B cell (primary cell): ENCODE measurements at regions not wholly inside any gene's neighbourhood (a gene's known extent, or its start where the extent isn't known, plus 50 kb on each side); places are given as distances from the start of the nearest gene placed in this dataset.

Experiments
- ATAC-seq: fragments of 200-7000 bp; cut with Tn5 transposase; one replicate; pipeline ENCODE4 v1.10.0; 2021; ENCODE audit warnings: low read depth, mild to moderate bottlenecking, moderate number of reproducible peaks, moderate library complexity
- CTCF ChIA-PET: fragments of 350-600 bp; sonication (Branson Sonifier 250); formaldehyde crosslinking; loops from one replicate; lab custom pipeline; 2021; ENCODE audit warnings: antibody characterized with exemption, inconsistent platforms; lab: Charles Lee
- POLR2A ChIA-PET: fragments of 350-600 bp; sonication (Branson Sonifier 250); formaldehyde crosslinking; loops from one replicate; lab custom pipeline; 2021; ENCODE audit warnings: antibody characterized with exemption; lab: Charles Lee
- DNase-seq: peaks from one replicate; pipeline ENCODE4 v3.0.0; 2013
- H2AFZ ChIP-seq: 2 replicates; pipeline ENCODE4 v1.6.1; 2012; ENCODE audit warnings: mild to moderate bottlenecking, low read depth, low read length; ENCODE audit not compliant: insufficient read depth, poor library complexity, severe bottlenecking
- H3K27ac ChIP-seq, 2 donors: 1 replicate in 1 of 2; 2 replicates in 1 of 2; pipeline ENCODE4 v1.5.1; 2012 to 2013; ENCODE audit warnings: low read length in 2 of 2, mild to moderate bottlenecking in 2 of 2, moderate library complexity in 1 of 2
- H3K27me3 ChIP-seq, 4 experiments: fragments of 200-600 bp in 1 of 4; sonication (generic) in 1 of 4; replicated peaks in 1 of 4; 1 replicate in 2 of 4; 2 replicates in 2 of 4; pipeline versions ENCODE4 v1.6.1 to v1.7.0; 2013 to 2016; ENCODE audit warnings: low read length in 3 of 4, mild to moderate bottlenecking in 2 of 4, mixed read lengths in 1 of 4, moderate library complexity in 1 of 4; ENCODE audit not compliant: insufficient read depth in 4 of 4, control insufficient read depth in 3 of 4; ENCODE audit errors: control extremely low read depth in 1 of 4
- H3K36me3 ChIP-seq, 2 experiments: replicated peaks in 1 of 2; 1 replicate in 1 of 2; 2 replicates in 1 of 2; pipeline versions ENCODE4 v1.6.1 to v1.7.1; 2013; ENCODE audit warnings: low read length in 1 of 2; ENCODE audit not compliant: insufficient read depth in 2 of 2, control insufficient read depth in 1 of 2; ENCODE audit errors: control extremely low read depth in 1 of 2, extremely low read depth in 1 of 2
- H3K4me1 ChIP-seq, 2 donors: fragments of 200-600 bp in 1 of 2; sonication (generic) in 1 of 2; 1 replicate in 1 of 2; 2 replicates in 1 of 2; pipeline versions ENCODE4 v1.5.1 to v1.6.1; 2013 to 2017; ENCODE audit warnings: low read length in 2 of 2; ENCODE audit not compliant: control insufficient read depth in 2 of 2, insufficient read depth in 2 of 2
- H3K4me2 ChIP-seq: replicated peaks from 2 replicates; pipeline ENCODE3; 2012; ENCODE audit warnings: mild to moderate bottlenecking, low read depth, low read length; ENCODE audit not compliant: poor library complexity, severe bottlenecking
- H3K4me3 ChIP-seq, 5 experiments: fragments of 200-600 bp in 1 of 5; sonication (generic) in 1 of 5; 1 replicate in 3 of 5; 2 replicates in 2 of 5; pipeline versions ENCODE4 v1.5.1 to v1.7.0; 2011 to 2016; ENCODE audit warnings: low read length in 4 of 5, mild to moderate bottlenecking in 4 of 5, low read depth in 2 of 5, control low read depth in 1 of 5, moderate library complexity in 1 of 5; ENCODE audit not compliant: insufficient read depth in 1 of 5; ENCODE audit errors: control extremely low read depth in 1 of 5, extremely low read depth in 1 of 5
- H3K79me2 ChIP-seq: fragments of 200-600 bp; sonication (generic); one replicate; pipeline ENCODE4 v1.6.0; 2016; ENCODE audit warnings: low read length; ENCODE audit not compliant: control insufficient read depth, insufficient read depth
- H3K9ac ChIP-seq: fragments of 200-600 bp; sonication (generic); 2 replicates; pipeline ENCODE4 v1.6.1; 2017; ENCODE audit warnings: mild to moderate bottlenecking, low read length, moderate library complexity
- H3K9me3 ChIP-seq, 3 donors: one replicate each; pipeline versions ENCODE4 v1.6.1 to v1.7.1; 2013; ENCODE audit warnings: low read length in 2 of 3; ENCODE audit not compliant: control insufficient read depth in 2 of 3, insufficient read depth in 1 of 3; ENCODE audit errors: control extremely low read depth in 1 of 3
- H4K20me1 ChIP-seq: 2 replicates; pipeline ENCODE4 v1.6.0; 2012; ENCODE audit warnings: mild to moderate bottlenecking, low read length; ENCODE audit not compliant: insufficient read depth, control insufficient read depth, poor library complexity, severe bottlenecking
- H3K27ac Mint-ChIP-seq: one replicate; pipeline ENCODE4 v1.8.0; 2021; ENCODE audit warnings: mixed read lengths
- H3K27me3 Mint-ChIP-seq: one replicate; pipeline ENCODE4 v1.8.0; 2021; ENCODE audit warnings: mixed read lengths
- H3K4me1 Mint-ChIP-seq: one replicate; pipeline ENCODE4 v1.8.0; 2021; ENCODE audit warnings: mixed read lengths
- H3K4me3 Mint-ChIP-seq: one replicate; pipeline ENCODE4 v1.8.0; 2021; ENCODE audit warnings: mixed read lengths
- H3K9me3 Mint-ChIP-seq: one replicate; pipeline ENCODE4 v1.8.0; 2022; ENCODE audit warnings: mixed read lengths; ENCODE audit not compliant: insufficient read depth
- CTCF ChIP-seq: fragments of 200-600 bp; IDR thresholded peaks from one replicate; pipeline ENCODE4 v1.8.0; 2022; ENCODE audit warnings: antibody characterized with exemption, mild to moderate bottlenecking
- EZH2 ChIP-seq: IDR thresholded peaks from 2 replicates; pipeline ENCODE4 v1.6.1; 2012; ENCODE audit warnings: borderline replicate concordance, low read depth, mild to moderate bottlenecking, moderate library complexity, low read length; ENCODE audit not compliant: insufficient read depth, poor library complexity, severe bottlenecking
- WGBS: methylation state at CpG from one replicate; pipeline ENCODE4 v1.1.5; 2013; ENCODE audit warnings: missing lambda C conversion rate; ENCODE audit not compliant: insufficient coverage; 5-methylcytosine and 5-hydroxymethylcytosine counted together
- intact Hi-C: fragments of 100-400 bp; cut with micrococcal nuclease; formaldehyde crosslinking; loops from one replicate; pipeline ENCODE4 v1.10.0; 2022

- Histone ChIP-seq H2AFZ (no peak overlapping the region), H3K4me2 (no peak overlapping the region), H4K20me1 (no peaks in the 10 kb centered on the region), H3K9ac (no peak overlapping the region), H3K9me3 (peaks cover 0 to 8% (median 0%) of the 10 kb centered on the region in 3 donors), H3K4me1 (no peaks in the 10 kb centered on the region), H3K4me3 (no peak overlapping the region), H3K27ac (no peak overlapping the region), H3K79me2 (no peaks in the 10 kb centered on the region), H3K27me3 (no peaks in the 10 kb centered on the region), H3K36me3 (no peaks in the 10 kb centered on the region)
- no peaks in the 10 kb centered on the region for H3K9me3 Mint-ChIP-seq
- DNase-seq = no peak
- TF ChIP-seq EZH2 (no peak), CTCF (no peak)
- H3K4me1 Mint-ChIP-seq = no peaks in the 10 kb centered on the region
- intact Hi-C loops = no loop called here
- CTCF ChIA-PET = no interaction called here
- WGBS = 62% methylated on average over 2 of the region's 3 CpGs
- no peak overlapping the region for H3K27ac Mint-ChIP-seq
- H3K4me3 Mint-ChIP-seq = no peak overlapping the region
- H3K27me3 Mint-ChIP-seq = no peaks in the 10 kb centered on the region
- POLR2A ChIA-PET = no interaction called here
- no peak for ATAC-seq
Measured at GRCh38 chr18:22687892-22688680, 245.0 kb upstream of the RBBP8 start.

GRCh38 chr18:22688877-22689496, 244.1 kb upstream of the RBBP8 start:
- Mint-ChIP-seq H3K4me1 (no peaks in the 10 kb centered on the region), H3K9me3 (no peaks in the 10 kb centered on the region), H3K4me3 (no peak overlapping the region), H3K27ac (no peak overlapping the region), H3K27me3 (peaks cover 4% of the 10 kb centered on the region)
- Histone ChIP-seq H3K9ac (no peak overlapping the region), H3K27me3 (no peaks in the 10 kb centered on the region), H4K20me1 (no peaks in the 10 kb centered on the region), H3K4me2 (no peak overlapping the region), H3K36me3 (no peaks in the 10 kb centered on the region), H3K79me2 (no peaks in the 10 kb centered on the region), H3K27ac (no peak overlapping the region), H3K4me1 (no peaks in the 10 kb centered on the region), H3K4me3 (no peak overlapping the region), H3K9me3 (peaks cover 0 to 8% (median 0%) of the 10 kb centered on the region in 3 donors), H2AFZ (no peak overlapping the region)
- ChIA-PET POLR2A (no interaction called here), CTCF (no interaction called here)
- WGBS = no CpG with 5 or more reads among the region's 4 CpGs
- intact Hi-C loops = no loop called here
- DNase-seq (no peak), ATAC-seq (no peak)
- no peak for TF ChIP-seq CTCF
- no peak for TF ChIP-seq EZH2
